HG02588 (cell line): ENCODE measurements at regions not wholly inside any gene's neighbourhood (a gene's known extent, or its start where the extent isn't known, plus 50 kb on each side); places are given as distances from the start of the nearest gene placed in this dataset.

ENCODE experiments used
- ATAC-seq: cut with Tn5 transposase; IDR thresholded peaks from one replicate; pipeline ENCODE4 v1.9.1; 2021; ENCODE audit warnings: mild to moderate bottlenecking, moderate library complexity; ENCODE audit not compliant: unreplicated experiment

DNA sequence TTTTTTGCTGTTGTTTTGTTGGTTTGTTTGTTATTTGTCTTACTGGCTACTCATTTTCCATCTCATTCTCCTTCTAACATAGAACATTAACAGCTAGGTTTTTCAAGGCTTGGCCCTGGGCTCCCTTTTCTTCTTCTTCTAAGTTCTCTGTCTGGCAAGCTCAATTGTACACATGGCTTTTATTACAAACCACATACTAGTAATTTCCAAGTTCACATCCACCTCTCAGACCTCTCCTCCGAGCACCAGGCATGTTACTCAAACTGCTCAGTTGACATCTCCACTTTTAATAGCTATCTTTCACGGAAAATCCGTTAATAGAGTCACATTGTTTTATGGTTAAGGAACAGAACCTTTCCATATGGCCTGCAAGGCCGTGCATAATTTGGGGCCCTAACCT, 736.9 kb upstream of the ADAMTS5 start:
- ATAC-seq = no peak

- no peak for ATAC-seq
Measured at GRCh38 chr21:27700974-27701614, 734.2 kb upstream of the ADAMTS5 start.

GRCh38 chr21:27695246-27695645, 728.4 kb upstream of the ADAMTS5 start:
- no peak for ATAC-seq

- ATAC-seq = no peak
Measured at GRCh38 chr21:27694667-27695066, 727.8 kb upstream of the ADAMTS5 start.

DNA sequence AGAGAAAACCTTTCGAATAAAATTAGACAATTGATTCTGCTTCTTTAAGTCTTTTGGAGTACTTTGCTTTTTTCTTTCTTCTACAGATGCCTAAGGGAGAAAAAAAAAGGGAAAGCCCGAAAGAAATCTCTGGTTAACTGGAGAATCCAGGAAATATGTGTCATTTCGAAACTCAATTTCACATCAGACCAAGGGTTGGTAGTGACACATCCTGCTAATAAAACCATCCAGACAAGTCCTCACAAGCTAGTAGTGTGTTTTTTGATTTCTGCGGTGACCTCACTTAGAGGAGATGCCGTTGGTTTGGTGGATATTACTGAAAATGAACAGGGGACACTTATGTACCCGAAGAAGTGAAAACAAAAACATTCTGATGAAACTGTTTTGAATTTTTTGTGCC, 726.5 kb upstream of the ADAMTS5 start:
- ATAC-seq = no peak

- no peak for ATAC-seq
Measured at GRCh38 chr21:27691516-27691915, 724.6 kb upstream of the ADAMTS5 start.

GRCh38 chr21:27691006-27691405, 724.1 kb upstream of the ADAMTS5 start:
- no peak for ATAC-seq

DNA sequence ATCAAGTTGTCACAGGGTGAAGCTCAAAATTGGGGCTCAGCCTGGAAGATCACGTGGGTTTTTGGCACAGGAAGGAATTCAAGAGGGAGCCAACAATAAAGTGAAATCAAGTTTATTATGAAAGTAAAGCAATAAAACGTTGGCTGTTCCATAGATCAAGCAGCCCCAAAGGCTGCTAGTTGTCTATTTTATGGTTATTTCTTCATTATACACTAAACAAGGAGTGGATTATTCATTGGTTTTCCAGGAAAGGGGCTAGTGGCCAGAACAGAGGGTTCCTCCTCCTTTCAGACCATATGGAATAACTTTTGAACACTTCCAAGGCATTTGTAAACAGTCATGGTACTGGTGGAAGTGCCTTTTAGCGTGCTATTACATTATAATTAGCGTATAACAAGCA, 723.5 kb upstream of the ADAMTS5 start:
- no peak for ATAC-seq

GRCh38 chr21:27688773-27689172, 721.9 kb upstream of the ADAMTS5 start:
- ATAC-seq = no peak

DNA sequence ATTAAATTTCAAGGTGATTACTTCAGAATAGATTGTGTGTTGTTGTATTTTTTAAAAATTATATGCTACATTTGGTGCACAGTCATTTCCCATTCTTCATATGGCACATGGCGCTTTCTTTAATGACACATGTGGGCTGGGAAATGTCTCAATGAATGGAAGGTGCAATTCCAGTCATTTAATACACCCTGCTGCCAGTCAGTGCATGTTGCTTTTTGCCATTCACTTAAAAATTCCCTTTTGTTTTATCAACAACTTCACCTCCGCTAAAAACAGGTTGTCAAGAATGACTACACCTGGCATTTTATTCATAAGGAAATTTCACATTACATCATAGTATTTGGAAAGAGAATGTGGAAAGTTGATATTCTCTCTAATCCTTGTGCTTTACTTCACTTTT, 716.4 kb upstream of the ADAMTS5 start:
- ATAC-seq = no peak

- ATAC-seq = no peak
Measured at GRCh38 chr21:27681841-27682240, 715.0 kb upstream of the ADAMTS5 start.

DNA sequence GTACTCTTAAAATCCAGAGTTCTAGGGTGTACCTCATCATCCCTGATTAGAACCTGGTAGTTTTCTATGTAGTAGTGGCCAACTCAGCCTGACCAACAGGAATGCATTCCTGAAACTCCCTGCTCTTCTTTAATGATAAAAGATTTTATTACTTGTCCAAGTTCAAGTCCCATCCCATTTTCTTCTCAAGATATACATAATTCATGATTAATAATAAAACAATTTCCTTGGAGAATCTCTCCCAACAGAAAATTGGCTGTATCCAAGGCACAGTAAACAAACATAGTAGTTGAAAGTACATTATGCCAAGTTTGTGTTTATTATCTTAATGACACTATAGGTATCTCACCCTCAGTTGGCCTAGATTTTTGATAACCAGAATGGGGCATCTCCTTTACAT, 714.1 kb upstream of the ADAMTS5 start:
- no peak for ATAC-seq

- no peak for ATAC-seq
Measured at GRCh38 chr21:27680181-27680580, 713.3 kb upstream of the ADAMTS5 start.

DNA sequence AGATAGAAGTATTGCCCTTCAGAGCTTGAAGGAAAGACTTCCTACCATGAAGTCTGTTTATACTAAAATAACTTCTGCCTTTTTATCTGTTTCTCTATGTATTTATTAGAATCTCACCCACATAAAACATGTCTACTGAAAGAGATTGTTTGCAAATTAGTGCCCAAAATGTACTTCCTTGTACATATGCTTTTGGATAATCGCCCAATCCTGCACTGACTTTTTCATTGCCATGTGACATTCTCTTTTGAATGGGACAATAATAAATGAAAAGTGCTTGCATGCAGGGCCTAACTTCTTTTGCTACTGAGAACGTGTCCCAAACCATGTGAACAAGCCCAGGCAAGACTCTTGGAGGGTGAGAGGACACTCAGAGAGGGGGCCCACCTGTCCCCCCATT, 711.6 kb upstream of the ADAMTS5 start:
- ATAC-seq = no peak

GRCh38 chr21:27677546-27677945, 710.7 kb upstream of the ADAMTS5 start:
- no peak for ATAC-seq

DNA sequence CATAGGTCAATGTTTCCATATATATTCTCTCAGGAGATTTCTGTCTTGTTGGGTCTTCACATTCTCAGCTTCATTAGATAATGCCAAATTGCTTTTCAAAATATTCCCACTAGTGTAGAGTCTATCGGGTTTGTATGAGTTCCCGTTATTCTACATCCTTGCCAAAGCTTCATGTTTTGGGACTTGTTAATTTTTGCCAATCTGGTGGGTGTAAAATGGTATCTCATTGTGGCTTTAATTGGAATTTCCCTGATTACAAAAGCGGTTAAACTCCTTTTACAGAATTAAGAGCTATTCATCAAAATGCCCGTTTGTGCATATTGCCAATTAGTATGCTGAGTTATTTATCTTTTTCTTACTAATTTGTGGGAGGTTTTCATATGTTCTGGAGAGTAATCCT, 708.4 kb upstream of the ADAMTS5 start:
- no peak for ATAC-seq

DNA sequence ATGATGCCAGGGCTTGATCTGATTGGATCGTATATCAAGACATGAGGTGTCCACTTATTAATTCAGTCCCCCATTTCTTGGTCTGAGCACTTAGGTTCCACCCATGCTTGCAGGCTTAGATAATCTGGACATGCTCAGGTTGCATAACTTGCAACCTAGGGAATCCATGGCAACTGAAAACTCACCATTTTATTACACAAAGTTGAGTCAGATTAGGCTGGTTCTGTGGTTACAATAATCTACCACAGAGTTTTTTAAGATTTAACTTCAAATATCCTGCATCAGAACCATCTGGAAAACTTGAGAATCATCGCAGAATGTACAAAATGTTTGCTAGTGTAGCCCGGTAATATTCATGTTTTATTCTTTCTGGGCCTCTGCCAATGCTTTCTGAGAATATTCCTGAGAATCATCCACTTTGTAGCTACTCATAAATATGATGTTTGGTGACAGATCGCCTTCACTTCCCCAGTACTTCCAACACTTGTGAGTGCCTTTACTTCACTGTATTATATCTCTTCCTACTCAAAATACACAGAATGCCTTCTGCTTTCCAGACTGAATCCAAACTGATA, 707.2 kb upstream of the ADAMTS5 start:
- no peak for ATAC-seq

GRCh38 chr21:27673581-27673980, 706.7 kb upstream of the ADAMTS5 start:
- no peak for ATAC-seq

- no peak for ATAC-seq
Measured at GRCh38 chr21:27671207-27671606, 704.3 kb upstream of the ADAMTS5 start.

GRCh38 chr21:27653481-27653880, 686.6 kb upstream of the ADAMTS5 start:
- no peak for ATAC-seq

DNA sequence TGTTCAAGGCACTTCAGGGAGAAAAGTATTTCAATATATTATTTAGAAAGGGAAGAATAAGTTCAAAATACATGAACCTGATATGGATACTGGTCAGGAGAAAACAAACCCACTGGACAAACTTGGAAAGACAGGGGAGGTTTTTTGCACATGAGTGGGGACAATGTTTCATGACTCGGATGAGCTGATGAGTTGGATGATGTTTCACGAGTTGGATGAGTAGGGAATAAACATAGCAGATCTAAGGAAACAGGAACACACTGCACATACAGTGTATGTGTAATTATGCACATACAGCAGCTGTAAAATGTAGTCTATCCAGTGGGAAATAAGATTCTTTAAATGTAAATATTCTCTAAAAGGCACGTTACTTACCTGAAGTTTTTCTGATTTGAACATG, 682.9 kb upstream of the ADAMTS5 start:
- ATAC-seq = no peak

GRCh38 chr21:27649323-27649722, 682.4 kb upstream of the ADAMTS5 start:
- no peak for ATAC-seq

DNA sequence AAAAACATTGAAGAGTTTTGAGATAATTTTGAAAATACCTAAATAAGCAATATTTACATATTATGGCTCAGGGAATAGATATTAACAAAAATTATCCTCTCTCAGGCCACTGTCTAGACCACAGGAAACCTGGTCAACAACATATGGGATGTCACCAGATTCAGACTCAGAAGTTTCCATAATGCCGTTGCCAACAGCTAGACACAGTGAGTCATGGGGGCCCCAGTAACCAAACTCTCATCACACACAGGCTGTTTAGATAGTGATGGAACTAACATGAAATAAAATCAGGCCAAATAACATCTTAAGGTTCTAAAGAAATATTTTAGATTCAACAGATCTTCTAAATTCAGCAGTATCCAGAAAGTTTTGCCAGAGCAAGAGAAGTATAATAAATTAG, 681.7 kb upstream of the ADAMTS5 start:
- no peak for ATAC-seq
